GM12874 (cell line): ENCODE measurements at regions not wholly inside any gene's neighbourhood (a gene's known extent, or its start where the extent isn't known, plus 50 kb on each side); places are given as distances from the start of the nearest gene placed in this dataset.

Experiments
- CTCF ChIP-seq: IDR thresholded peaks from 2 replicates; pipeline ENCODE4 v1.5.1; 2011; ENCODE audit warnings: low read depth, mild to moderate bottlenecking, control low read depth, low read length, moderate library complexity; ENCODE audit not compliant: insufficient read depth

- no peak for TF ChIP-seq CTCF
Observed at GRCh38 chr7:68744036-68744435, 854.2 kb upstream of the AUTS2 start.

- TF ChIP-seq CTCF: no peak
Observed at GRCh38 chr7:68748934-68749900, 849.1 kb upstream of the AUTS2 start.

GRCh38 chr7:68752485-68753178, 845.6 kb upstream of the AUTS2 start:
- no peak for TF ChIP-seq CTCF

- no peak for TF ChIP-seq CTCF
Observed at GRCh38 chr7:68754414-68754813, 843.9 kb upstream of the AUTS2 start.

GRCh38 chr7:68756986-68757495, 841.2 kb upstream of the AUTS2 start:
- no peak for TF ChIP-seq CTCF

GRCh38 chr7:68760556-68760955, 837.7 kb upstream of the AUTS2 start:
- no peak for TF ChIP-seq CTCF

- no peak for TF ChIP-seq CTCF
Observed at GRCh38 chr7:68767462-68767861, 830.8 kb upstream of the AUTS2 start.
